GM19043 (cell line): ENCODE measurements at regions not wholly inside any gene's neighbourhood (a gene's known extent, or its start where the extent isn't known, plus 50 kb on each side); places are given as distances from the start of the nearest gene placed in this dataset.
"Not testable (repeated sequence)": the region's sequence is repeated elsewhere in the genome, so short reads cannot be mapped to it uniquely, and the experiment has no call there.

ENCODE experiments used
- ATAC-seq: cut with Tn5 transposase; IDR thresholded peaks from one replicate; pipeline ENCODE4 v1.9.1; 2021; ENCODE audit warnings: low read depth; ENCODE audit not compliant: unreplicated experiment

- no peak for ATAC-seq
These were observed 499.1 kb upstream of the MAN1A1 start for GRCh38 chr6:119848696-119849095.

GRCh38 chr6:119845161-119845560 is 495.6 kb upstream of the MAN1A1 start:
- ATAC-seq, result no peak

GRCh38 chr6:119844387-119844786 is 494.8 kb upstream of the MAN1A1 start:
- ATAC-seq, result no peak

DNA sequence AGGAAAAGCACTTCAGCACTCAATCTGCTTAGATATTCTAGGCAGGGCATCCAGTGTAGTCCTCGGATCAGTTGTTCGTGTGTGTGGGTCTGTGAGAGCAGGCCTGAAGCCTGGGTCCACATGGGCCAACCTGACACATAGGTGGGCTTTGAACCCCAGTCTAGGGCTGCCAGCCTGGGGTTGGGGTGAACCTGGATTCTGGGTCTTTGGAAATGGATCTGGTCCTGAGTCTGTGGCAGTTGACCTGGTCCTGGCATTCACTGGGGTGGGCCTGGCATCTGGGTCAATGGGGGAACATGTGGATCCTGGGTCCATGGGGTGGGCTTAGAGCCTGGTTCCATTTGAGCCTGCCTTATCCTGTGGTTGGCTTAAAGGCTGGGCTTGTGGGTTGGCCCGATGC is 492.6 kb upstream of the MAN1A1 start:
- ATAC-seq, result no peak

DNA sequence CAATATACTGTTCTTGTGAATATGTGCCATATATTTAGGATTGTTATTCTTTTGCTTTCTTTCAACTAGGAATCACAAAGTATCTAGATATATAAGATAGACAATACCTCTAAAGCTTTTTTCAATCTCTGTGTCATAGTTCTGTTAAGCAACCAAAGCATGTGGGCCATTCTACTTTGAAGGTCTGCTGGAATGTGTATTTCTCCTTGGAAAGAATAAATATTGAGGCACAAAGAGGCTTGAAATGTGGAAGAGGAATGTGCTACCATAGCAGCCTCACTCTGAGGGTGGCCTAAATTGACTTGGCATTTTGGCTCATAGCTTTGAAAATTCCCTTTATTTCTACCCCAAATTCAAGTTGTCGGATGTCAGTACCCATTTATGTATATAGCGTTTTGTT is 488.5 kb upstream of the MAN1A1 start:
- ATAC-seq, result no peak

GRCh38 chr6:119834418-119834817 is 484.9 kb upstream of the MAN1A1 start:
- ATAC-seq, result no peak

- ATAC-seq, result no peak
These were observed 482.9 kb upstream of the MAN1A1 start for GRCh38 chr6:119832411-119832810.

- ATAC-seq, result no peak
These were observed 481.1 kb upstream of the MAN1A1 start for GRCh38 chr6:119830494-119831295.

DNA sequence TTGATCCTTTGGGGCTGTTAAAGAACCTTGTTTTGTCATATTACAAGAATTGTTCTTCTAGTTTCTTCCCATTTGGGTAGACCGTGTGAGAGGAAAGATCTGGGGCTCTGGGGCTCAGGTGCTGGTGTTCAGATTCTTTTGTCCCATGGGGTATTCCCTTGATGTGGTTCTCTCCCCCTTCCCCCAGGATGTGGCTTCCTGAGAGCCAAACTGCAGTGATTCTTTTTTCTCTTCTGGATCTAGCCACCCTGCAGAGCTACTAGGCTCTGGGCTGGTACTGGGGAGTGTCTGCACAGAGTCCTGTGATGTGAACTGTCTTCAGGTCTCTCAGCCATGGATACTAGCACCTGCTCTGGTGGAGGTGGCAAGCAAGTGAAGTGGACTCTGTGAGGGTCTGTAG is 480.5 kb upstream of the MAN1A1 start:
- ATAC-seq, result no peak

DNA sequence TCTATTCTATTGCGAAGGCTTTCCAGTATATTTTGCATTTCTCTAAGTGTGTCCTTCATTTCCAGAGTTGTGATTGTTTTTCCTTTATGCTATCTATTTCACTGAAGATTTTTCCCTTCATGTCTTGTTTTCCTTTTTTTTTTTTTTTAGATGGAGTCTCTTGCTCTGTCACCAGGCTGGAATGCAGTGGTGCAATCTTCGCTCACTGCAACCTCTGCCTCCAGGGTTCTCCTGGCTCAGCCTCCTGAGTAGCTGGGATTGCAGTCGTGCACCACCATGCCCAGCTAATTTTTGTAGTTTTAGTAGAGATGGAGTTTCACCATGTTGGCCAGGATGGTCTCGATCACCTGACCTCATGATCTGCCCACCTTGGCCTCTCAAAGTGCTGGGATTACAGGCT is 479.9 kb upstream of the MAN1A1 start:
- not testable (repeated sequence) for ATAC-seq

DNA sequence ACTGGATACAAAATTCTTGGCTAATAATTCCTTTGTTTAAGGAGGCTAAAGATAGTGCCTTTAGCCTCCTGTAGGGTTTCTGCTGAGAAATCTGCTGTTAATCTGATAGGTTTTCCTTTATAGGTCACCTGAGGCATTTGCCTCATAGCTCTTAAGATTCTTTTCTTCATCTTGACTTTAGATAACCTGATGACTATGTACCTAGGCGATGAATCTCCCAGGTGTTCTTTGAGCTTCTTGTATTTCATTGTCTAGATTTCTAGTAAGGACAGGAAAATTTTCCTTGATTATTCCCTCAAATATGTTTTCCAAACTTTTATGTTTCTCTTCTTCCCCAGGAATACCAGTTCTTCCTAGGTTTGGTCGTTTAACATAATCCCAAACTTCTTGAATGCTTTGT is 479.4 kb upstream of the MAN1A1 start:
- no peak for ATAC-seq

GRCh38 chr6:119821380-119821779 is 471.8 kb upstream of the MAN1A1 start:
- ATAC-seq, result no peak

- no peak for ATAC-seq
These were observed 469.3 kb upstream of the MAN1A1 start for GRCh38 chr6:119818876-119819275.

DNA sequence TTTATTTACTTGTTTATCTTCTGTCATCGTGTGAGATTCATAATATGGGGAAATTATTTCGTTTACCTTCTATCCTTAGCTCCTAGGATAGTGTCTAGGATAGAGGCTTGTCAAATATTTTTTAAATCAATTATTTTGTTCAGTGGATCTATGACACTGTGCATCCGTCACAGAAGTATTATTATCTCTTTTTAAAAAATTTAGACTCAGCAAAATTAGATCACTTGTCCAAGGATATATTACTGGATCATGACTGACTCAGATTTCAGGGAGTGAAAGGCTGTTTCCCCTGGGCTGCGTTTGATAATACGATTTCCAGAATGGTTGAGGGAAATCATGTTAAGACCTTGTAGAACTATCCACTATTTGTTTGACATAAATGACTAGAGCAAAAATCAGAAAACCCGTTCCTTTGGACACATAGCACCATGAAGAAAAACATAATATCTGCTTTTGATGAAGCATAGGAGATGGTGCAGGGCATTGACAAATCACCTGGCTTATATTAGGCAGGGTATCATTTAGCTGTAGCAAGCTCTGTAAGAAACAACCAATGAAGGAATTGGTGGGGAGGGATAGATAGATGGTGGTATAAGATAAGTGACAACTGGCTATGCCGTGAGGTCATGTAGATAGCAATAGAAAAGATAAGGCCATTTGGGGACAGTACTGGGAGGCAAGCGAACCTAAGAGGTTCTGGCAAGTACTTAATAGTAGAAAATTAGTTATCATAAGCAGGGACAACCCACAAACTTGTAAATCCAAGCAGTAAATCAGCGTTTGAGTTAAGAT is 465.2 kb upstream of the MAN1A1 start:
- no peak for ATAC-seq

- ATAC-seq, result no peak
These were observed 452.9 kb upstream of the MAN1A1 start for GRCh38 chr6:119802464-119802863.

- ATAC-seq, result no peak
These were observed 451.5 kb upstream of the MAN1A1 start for GRCh38 chr6:119801056-119801455.

DNA sequence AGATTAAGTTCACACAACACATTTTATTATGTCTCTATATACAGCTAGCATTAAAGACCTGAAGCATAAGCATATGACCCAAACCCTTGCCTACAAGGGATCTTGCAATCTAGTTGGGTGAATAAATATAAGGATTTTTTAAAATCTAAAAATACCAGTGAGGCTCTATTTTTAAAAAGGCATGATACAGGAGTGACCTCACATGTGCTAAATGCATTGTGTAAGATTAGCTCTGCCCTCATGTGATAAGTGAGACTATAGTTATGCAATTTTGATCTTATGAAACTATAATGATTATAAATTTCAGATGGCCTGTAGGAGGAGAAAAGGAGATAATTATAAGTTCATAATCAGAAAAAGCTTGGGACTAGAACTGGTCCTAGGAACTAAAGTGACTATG is 451.0 kb upstream of the MAN1A1 start:
- no peak for ATAC-seq

GRCh38 chr6:119799596-119800509 is 450.3 kb upstream of the MAN1A1 start:
- no peak for ATAC-seq

DNA sequence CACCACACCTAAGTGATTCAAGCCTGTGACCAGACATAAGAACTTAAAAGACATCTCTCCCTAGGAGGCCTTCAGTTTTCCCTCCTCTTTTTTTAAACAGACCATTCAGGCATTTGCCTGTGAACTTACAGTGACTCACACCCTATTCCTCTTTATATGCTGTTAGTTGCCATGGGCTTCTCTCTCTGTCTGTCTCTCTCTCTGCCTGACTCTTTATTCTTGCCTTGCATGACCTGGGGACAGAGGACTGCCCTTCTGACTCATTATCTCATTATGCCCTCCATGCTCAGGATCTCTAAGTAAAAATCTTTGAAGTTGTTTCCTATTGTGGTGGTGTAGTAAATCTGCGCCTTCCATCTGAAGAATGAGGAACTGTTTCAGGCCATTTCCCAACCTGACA is 442.2 kb upstream of the MAN1A1 start:
- no peak for ATAC-seq

DNA sequence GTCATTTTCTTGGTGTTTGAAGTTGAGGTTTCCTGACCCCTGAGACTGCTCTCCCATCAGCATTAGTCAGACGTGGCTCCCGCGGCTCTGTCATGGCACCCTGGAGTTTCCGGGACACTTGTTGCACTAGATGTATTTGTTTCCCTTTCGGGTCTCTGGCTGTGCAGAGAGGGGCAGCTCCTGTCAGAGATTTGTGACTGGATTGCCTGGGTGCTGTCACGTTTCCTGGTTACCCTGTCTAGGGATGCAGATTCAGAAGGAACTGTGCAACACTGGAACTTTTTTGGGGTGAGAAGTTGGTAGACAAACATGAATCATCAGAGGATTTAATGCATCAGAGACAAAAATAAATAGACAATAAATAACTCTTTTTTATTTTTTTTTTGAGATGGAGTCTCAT is 431.8 kb upstream of the MAN1A1 start:
- no peak for ATAC-seq

GRCh38 chr6:119768201-119768600 is 418.6 kb upstream of the MAN1A1 start:
- ATAC-seq, result no peak
